Calu3 (cell line): ENCODE measurements at regions not wholly inside any gene's neighbourhood (a gene's known extent, or its start where the extent isn't known, plus 50 kb on each side); places are given as distances from the start of the nearest gene placed in this dataset.

ENCODE experiments used
- BruUV-seq: library from RNA; stranded (reverse); fragments of 400-500 nt; replicated peaks from 2 replicates; lab custom pipeline; 2021; lab: Mats Ljungman, UMichigan
- CTCF ChIA-PET: fragments of 300-600 bp; sonication (Branson Sonifier 250); formaldehyde crosslinking; loops from one replicate; lab custom pipeline; 2022; ENCODE audit warnings: antibody characterized with exemption; lab: Charles Lee
- DNase-seq: peaks from one replicate; pipeline ENCODE4 v3.0.0; 2022
- H3K27ac Mint-ChIP-seq: one replicate; pipeline ENCODE4 v1.8.0; 2022; ENCODE audit warnings: mixed read lengths; ENCODE audit not compliant: unreplicated experiment
- H3K27me3 Mint-ChIP-seq: one replicate; pipeline ENCODE4 v1.8.0; 2022; ENCODE audit warnings: mixed read lengths; ENCODE audit not compliant: unreplicated experiment
- H3K36me3 Mint-ChIP-seq: one replicate; pipeline ENCODE4 v1.8.0; 2022; ENCODE audit warnings: mild to moderate bottlenecking, moderate library complexity, mixed read lengths; ENCODE audit not compliant: insufficient read depth, unreplicated experiment
- H3K4me1 Mint-ChIP-seq: one replicate; pipeline ENCODE4 v1.8.0; 2022; ENCODE audit warnings: mild to moderate bottlenecking, low read depth, mixed read lengths; ENCODE audit not compliant: unreplicated experiment
- H3K4me3 Mint-ChIP-seq: one replicate; pipeline ENCODE4 v1.8.0; 2022; ENCODE audit warnings: mild to moderate bottlenecking, low read depth, moderate library complexity, mixed read lengths; ENCODE audit not compliant: unreplicated experiment
- H3K9me3 Mint-ChIP-seq: one replicate; pipeline ENCODE4 v1.8.0; 2022; ENCODE audit warnings: low read depth, mixed read lengths; ENCODE audit not compliant: unreplicated experiment
- intact Hi-C: fragments of 100-400 bp; cut with micrococcal nuclease; formaldehyde crosslinking; loops from one replicate; pipeline ENCODE4 v1.10.0; 2022; ENCODE audit not compliant: unreplicated experiment
- TF ChIP-seq, protein P1 (sequence below): fragments of 200-600 bp; IDR thresholded peaks from one replicate; pipeline ENCODE4 v1.8.0; 2022; ENCODE audit warnings: antibody characterized with exemption; ENCODE audit not compliant: unreplicated experiment

DNA sequence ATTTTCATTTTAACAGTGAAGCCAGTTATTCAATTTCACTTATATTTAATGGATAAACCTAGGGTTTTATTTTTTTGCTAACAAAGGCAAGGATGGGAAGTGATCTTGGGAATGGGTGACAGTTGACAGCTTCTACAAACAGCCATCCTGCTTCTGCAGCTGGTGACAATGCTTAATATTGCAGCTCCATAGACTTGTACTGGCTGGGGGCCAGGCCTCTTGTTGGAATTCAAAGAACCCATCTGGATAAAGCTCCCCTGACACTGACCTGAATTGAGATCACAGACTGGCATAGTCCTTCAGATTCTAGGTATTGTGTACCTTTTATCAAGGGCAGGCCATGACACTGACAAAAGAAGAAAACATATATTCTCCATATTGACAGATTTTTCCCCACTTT lies 664.6 kb upstream of the FOXG1 start:
- no TSS peak for BruUV-seq
- no peak for DNase-seq
- CTCF ChIA-PET, result no interaction called here
- Mint-ChIP-seq H3K27me3 (no peaks in the 10 kb centered on the region), H3K27ac (no peak overlapping the region), H3K36me3 (no peaks in the 10 kb centered on the region), H3K4me1 (no peaks in the 10 kb centered on the region), H3K9me3 (no peaks in the 10 kb centered on the region), H3K4me3 (no peak overlapping the region)
- intact Hi-C loops, result no loop called here
- TF ChIP-seq, protein P1, sequence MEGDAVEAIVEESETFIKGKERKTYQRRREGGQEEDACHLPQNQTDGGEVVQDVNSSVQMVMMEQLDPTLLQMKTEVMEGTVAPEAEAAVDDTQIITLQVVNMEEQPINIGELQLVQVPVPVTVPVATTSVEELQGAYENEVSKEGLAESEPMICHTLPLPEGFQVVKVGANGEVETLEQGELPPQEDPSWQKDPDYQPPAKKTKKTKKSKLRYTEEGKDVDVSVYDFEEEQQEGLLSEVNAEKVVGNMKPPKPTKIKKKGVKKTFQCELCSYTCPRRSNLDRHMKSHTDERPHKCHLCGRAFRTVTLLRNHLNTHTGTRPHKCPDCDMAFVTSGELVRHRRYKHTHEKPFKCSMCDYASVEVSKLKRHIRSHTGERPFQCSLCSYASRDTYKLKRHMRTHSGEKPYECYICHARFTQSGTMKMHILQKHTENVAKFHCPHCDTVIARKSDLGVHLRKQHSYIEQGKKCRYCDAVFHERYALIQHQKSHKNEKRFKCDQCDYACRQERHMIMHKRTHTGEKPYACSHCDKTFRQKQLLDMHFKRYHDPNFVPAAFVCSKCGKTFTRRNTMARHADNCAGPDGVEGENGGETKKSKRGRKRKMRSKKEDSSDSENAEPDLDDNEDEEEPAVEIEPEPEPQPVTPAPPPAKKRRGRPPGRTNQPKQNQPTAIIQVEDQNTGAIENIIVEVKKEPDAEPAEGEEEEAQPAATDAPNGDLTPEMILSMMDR, result no peak

DNA sequence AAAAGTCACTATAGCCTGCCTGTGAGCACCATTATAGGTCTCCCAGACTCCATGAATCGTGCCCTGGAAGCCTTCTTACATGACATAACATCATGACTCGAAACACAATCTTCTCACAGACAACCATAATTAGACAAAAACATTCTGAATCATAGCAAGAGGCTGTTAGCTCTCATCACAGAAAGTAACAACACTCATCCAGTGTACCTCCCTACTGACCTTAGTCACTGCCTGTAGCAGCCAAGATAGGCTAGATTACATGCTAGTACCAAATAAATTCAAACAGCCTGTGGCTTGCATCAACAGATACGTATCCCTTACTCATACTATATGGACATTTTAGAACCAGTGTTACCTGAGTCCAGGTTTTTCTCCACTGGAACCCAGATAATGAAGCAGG lies 663.8 kb upstream of the FOXG1 start:
- no peaks in the 10 kb centered on the region for H3K4me1 Mint-ChIP-seq
- intact Hi-C loops, result no loop called here
- DNase-seq, result no peak
- no peak overlapping the region for H3K27ac Mint-ChIP-seq
- no peaks in the 10 kb centered on the region for H3K27me3 Mint-ChIP-seq
- no peak overlapping the region for H3K4me3 Mint-ChIP-seq
- H3K9me3 Mint-ChIP-seq, result no peaks in the 10 kb centered on the region
- CTCF ChIA-PET, result no interaction called here
- BruUV-seq, result no TSS peak
- no peaks in the 10 kb centered on the region for H3K36me3 Mint-ChIP-seq
- TF ChIP-seq, protein P1, result no peak

DNA sequence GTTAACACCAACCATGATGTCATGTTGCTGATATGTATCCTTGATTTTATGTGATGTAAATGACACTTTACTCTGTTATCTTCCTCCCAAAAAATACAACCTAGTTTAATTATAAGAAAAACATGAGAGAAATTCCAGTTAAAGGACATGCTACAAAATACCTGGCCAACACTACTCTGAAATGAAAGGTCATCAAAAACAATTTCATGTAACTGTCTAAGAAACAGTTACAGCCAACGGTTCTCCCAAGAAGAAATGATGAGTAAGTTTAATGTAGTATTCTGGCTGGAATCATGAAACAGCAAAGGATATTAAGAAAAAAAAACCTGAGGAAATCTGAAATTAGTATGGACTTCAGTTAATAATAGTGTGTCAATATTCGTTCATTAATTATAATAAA lies 653.3 kb upstream of the FOXG1 start:
- intact Hi-C loops, result no loop called here
- Mint-ChIP-seq H3K9me3 (no peaks in the 10 kb centered on the region), H3K4me1 (no peaks in the 10 kb centered on the region), H3K4me3 (no peak overlapping the region), H3K27ac (no peak overlapping the region), H3K36me3 (no peaks in the 10 kb centered on the region), H3K27me3 (no peaks in the 10 kb centered on the region)
- BruUV-seq, result no TSS peak
- CTCF ChIA-PET, result no interaction called here
- no peak for DNase-seq
- TF ChIP-seq, protein P1, result no peak

DNA sequence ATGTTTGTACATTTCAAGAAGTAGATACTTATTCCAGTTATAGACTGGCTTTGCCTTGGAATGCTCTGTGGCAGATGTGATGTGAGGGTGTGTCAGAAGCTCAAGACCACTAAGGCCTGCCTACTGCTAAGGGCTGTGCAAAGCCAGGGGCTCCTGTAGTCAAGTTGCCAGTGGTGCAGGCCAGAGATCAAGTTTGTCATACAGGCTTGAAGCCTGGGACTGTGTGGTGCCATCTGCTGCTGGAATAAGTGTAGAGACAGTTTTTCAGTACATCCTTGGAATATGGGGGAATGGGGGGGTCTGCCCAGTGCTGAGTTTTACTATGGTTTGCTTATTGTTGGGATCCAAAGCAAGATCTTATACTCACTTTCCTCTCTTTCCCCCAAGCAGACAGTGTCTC lies 649.9 kb upstream of the FOXG1 start:
- intact Hi-C loops, result no loop called here
- Mint-ChIP-seq H3K27me3 (no peaks in the 10 kb centered on the region), H3K27ac (no peak overlapping the region), H3K4me1 (no peaks in the 10 kb centered on the region), H3K9me3 (no peaks in the 10 kb centered on the region), H3K36me3 (no peaks in the 10 kb centered on the region), H3K4me3 (no peak overlapping the region)
- no TSS peak for BruUV-seq
- CTCF ChIA-PET, result no interaction called here
- no peak for DNase-seq
- TF ChIP-seq, protein P1, result no peak
